ACC112 (cell line): ENCODE measurements at regions not wholly inside any gene's neighbourhood (a gene's known extent, or its start where the extent isn't known, plus 50 kb on each side); places are given as distances from the start of the nearest gene placed in this dataset.

Source experiments
- H2AFZ ChIP-seq: fragments of 200-600 bp; sonication (generic); one replicate; pipeline ENCODE4 v1.6.0; 2017; ENCODE audit warnings: antibody characterized with exemption, low read length; ENCODE audit not compliant: unreplicated experiment
- H3K27ac ChIP-seq: fragments of 200-600 bp; sonication (generic); 2 replicates; pipeline ENCODE4 v1.5.1; 2014; ENCODE audit warnings: low read depth, mild to moderate bottlenecking, antibody characterized with exemption, low read length, moderate library complexity
- H3K27me3 ChIP-seq: fragments of 200-600 bp; sonication (generic); 2 replicates; pipeline ENCODE4 v1.6.1; 2014; ENCODE audit warnings: mild to moderate bottlenecking, antibody characterized with exemption, low read length, moderate library complexity, mixed read lengths; ENCODE audit not compliant: insufficient read depth
- H3K36me3 ChIP-seq: fragments of 200-600 bp; sonication (generic); 2 replicates; pipeline ENCODE4 v1.6.1; 2016; ENCODE audit warnings: mild to moderate bottlenecking, antibody characterized with exemption, low read length, moderate library complexity, mixed read lengths; ENCODE audit not compliant: insufficient read depth
- H3K4me1 ChIP-seq: fragments of 200-600 bp; sonication (generic); one replicate; pipeline ENCODE4 v1.6.1; 2016; ENCODE audit warnings: low read length, mixed read lengths; ENCODE audit not compliant: insufficient read depth, unreplicated experiment, control insufficient read depth
- H3K4me3 ChIP-seq: fragments of 200-600 bp; sonication (generic); 2 replicates; pipeline ENCODE4 v1.5.1; 2014; ENCODE audit warnings: mild to moderate bottlenecking, low read depth, low read length
- H3K79me2 ChIP-seq: fragments of 200-600 bp; sonication (generic); one replicate; pipeline ENCODE4 v1.6.0; 2016; ENCODE audit warnings: low read length; ENCODE audit not compliant: control insufficient read depth, unreplicated experiment, insufficient read depth

- H3K79me2 ChIP-seq, result no peaks in the 10 kb centered on the region
- H3K36me3 ChIP-seq, result no peaks in the 10 kb centered on the region
- no peak overlapping the region for H3K4me3 ChIP-seq
- no peak overlapping the region for H3K27ac ChIP-seq
- no peaks in the 10 kb centered on the region for H3K27me3 ChIP-seq
- H2AFZ ChIP-seq, result no peak overlapping the region
- no peaks in the 10 kb centered on the region for H3K4me1 ChIP-seq
These were observed 132.4 kb upstream of the ST6GAL2 start for GRCh38 chr2:107018366-107018765.

- Histone ChIP-seq H3K4me3 (no peak overlapping the region), H3K27me3 (no peaks in the 10 kb centered on the region), H3K27ac (no peak overlapping the region), H3K4me1 (no peaks in the 10 kb centered on the region), H2AFZ (no peak overlapping the region), H3K79me2 (no peaks in the 10 kb centered on the region), H3K36me3 (no peaks in the 10 kb centered on the region)
These were observed 134.4 kb upstream of the ST6GAL2 start for GRCh38 chr2:107020392-107020791.

GRCh38 chr2:107024269-107024668 is 138.3 kb upstream of the ST6GAL2 start:
- no peak overlapping the region for H3K4me3 ChIP-seq
- no peaks in the 10 kb centered on the region for H3K36me3 ChIP-seq
- no peak overlapping the region for H3K27ac ChIP-seq
- H3K27me3 ChIP-seq, result no peaks in the 10 kb centered on the region
- H2AFZ ChIP-seq, result no peak overlapping the region
- H3K79me2 ChIP-seq, result no peaks in the 10 kb centered on the region
- H3K4me1 ChIP-seq, result no peaks in the 10 kb centered on the region

GRCh38 chr2:107025291-107025857 is 139.4 kb upstream of the ST6GAL2 start:
- Histone ChIP-seq H3K27me3 (no peaks in the 10 kb centered on the region), H3K4me1 (no peaks in the 10 kb centered on the region), H3K27ac (no peak overlapping the region), H3K79me2 (no peaks in the 10 kb centered on the region), H3K36me3 (no peaks in the 10 kb centered on the region), H3K4me3 (no peak overlapping the region), H2AFZ (no peak overlapping the region)

- no peaks in the 10 kb centered on the region for H3K79me2 ChIP-seq
- H3K27ac ChIP-seq, result no peak overlapping the region
- H3K27me3 ChIP-seq, result no peaks in the 10 kb centered on the region
- H3K36me3 ChIP-seq, result no peaks in the 10 kb centered on the region
- no peak overlapping the region for H3K4me3 ChIP-seq
- no peak overlapping the region for H2AFZ ChIP-seq
- H3K4me1 ChIP-seq, result no peaks in the 10 kb centered on the region
These were observed 140.0 kb upstream of the ST6GAL2 start for GRCh38 chr2:107025869-107026380.

- Histone ChIP-seq H3K27ac (no peak overlapping the region), H3K27me3 (no peaks in the 10 kb centered on the region), H3K36me3 (no peaks in the 10 kb centered on the region), H3K4me3 (no peak overlapping the region), H3K79me2 (no peaks in the 10 kb centered on the region), H2AFZ (no peak overlapping the region), H3K4me1 (no peaks in the 10 kb centered on the region)
These were observed 141.2 kb upstream of the ST6GAL2 start for GRCh38 chr2:107027205-107027604.

GRCh38 chr2:107027810-107028209 is 141.8 kb upstream of the ST6GAL2 start:
- H3K27ac ChIP-seq, result no peak overlapping the region
- no peaks in the 10 kb centered on the region for H3K4me1 ChIP-seq
- no peak overlapping the region for H2AFZ ChIP-seq
- no peaks in the 10 kb centered on the region for H3K79me2 ChIP-seq
- H3K4me3 ChIP-seq, result no peak overlapping the region
- no peaks in the 10 kb centered on the region for H3K27me3 ChIP-seq
- no peaks in the 10 kb centered on the region for H3K36me3 ChIP-seq

- no peaks in the 10 kb centered on the region for H3K4me1 ChIP-seq
- no peak overlapping the region for H3K4me3 ChIP-seq
- H2AFZ ChIP-seq, result no peak overlapping the region
- no peak overlapping the region for H3K27ac ChIP-seq
- H3K79me2 ChIP-seq, result no peaks in the 10 kb centered on the region
- H3K36me3 ChIP-seq, result no peaks in the 10 kb centered on the region
- H3K27me3 ChIP-seq, result no peaks in the 10 kb centered on the region
These were observed 142.7 kb upstream of the ST6GAL2 start for GRCh38 chr2:107028661-107029060.

- Histone ChIP-seq H2AFZ (no peak overlapping the region), H3K27me3 (no peaks in the 10 kb centered on the region), H3K4me1 (no peaks in the 10 kb centered on the region), H3K27ac (no peak overlapping the region), H3K79me2 (no peaks in the 10 kb centered on the region), H3K36me3 (no peaks in the 10 kb centered on the region), H3K4me3 (no peak overlapping the region)
These were observed 150.3 kb upstream of the ST6GAL2 start for GRCh38 chr2:107036293-107036692.

- Histone ChIP-seq H3K4me3 (no peak overlapping the region), H3K36me3 (no peaks in the 10 kb centered on the region), H3K79me2 (no peaks in the 10 kb centered on the region), H3K27me3 (no peaks in the 10 kb centered on the region), H3K4me1 (no peaks in the 10 kb centered on the region), H2AFZ (no peak overlapping the region), H3K27ac (no peak overlapping the region)
These were observed 176.2 kb upstream of the ST6GAL2 start for GRCh38 chr2:107062173-107062572.

- H3K27me3 ChIP-seq, result no peaks in the 10 kb centered on the region
- H3K27ac ChIP-seq, result no peak overlapping the region
- no peak overlapping the region for H2AFZ ChIP-seq
- no peaks in the 10 kb centered on the region for H3K79me2 ChIP-seq
- no peaks in the 10 kb centered on the region for H3K36me3 ChIP-seq
- H3K4me1 ChIP-seq, result no peaks in the 10 kb centered on the region
- no peak overlapping the region for H3K4me3 ChIP-seq
These were observed 176.7 kb upstream of the ST6GAL2 start for GRCh38 chr2:107062599-107063220.
